SK-N-SH treated with all-trans-retinoic acid at 6 μM for 48 hours (cell line): ENCODE measurements at regions not wholly inside any gene's neighbourhood (a gene's known extent, or its start where the extent isn't known, plus 50 kb on each side); places are given as distances from the start of the nearest gene placed in this dataset.

Experiments used
- ATAC-seq: fragments of 200-7000 bp; cut with Tn5 transposase; 3 replicates; pipeline ENCODE4 v1.9.1; 2020; ENCODE audit warnings: mild to moderate bottlenecking, moderate library complexity
- ARNTL ChIP-seq: fragments of 450-650 bp; formaldehyde crosslinking; IDR thresholded peaks from 2 replicates; pipeline ENCODE4 v1.5.0; 2020; ENCODE audit warnings: low read depth, mild to moderate bottlenecking, moderate library complexity, borderline replicate concordance
- BACH2 ChIP-seq: fragments of 250-450 bp; sonication (Bioruptor Pico); IDR thresholded peaks from 2 replicates; pipeline ENCODE4 v1.9.0; 2021; ENCODE audit warnings: mild to moderate bottlenecking, borderline replicate concordance
- CREB5 ChIP-seq: fragments of 250-450 bp; sonication (Bioruptor Pico); IDR thresholded peaks from 2 replicates; pipeline ENCODE4 v1.5.1; 2020; ENCODE audit warnings: low read depth, mild to moderate bottlenecking, moderate library complexity
- ESRRG ChIP-seq: fragments of 250-450 bp; sonication (Bioruptor Pico); IDR thresholded peaks from 2 replicates; pipeline ENCODE4 v1.6.1; 2021; ENCODE audit warnings: mild to moderate bottlenecking
- GLIS3 ChIP-seq: fragments of 250-450 bp; sonication (Bioruptor Pico); IDR thresholded peaks from 2 replicates; pipeline ENCODE4 v1.5.0; 2020; ENCODE audit warnings: mild to moderate bottlenecking, moderate library complexity
- ISL1 ChIP-seq: fragments of 250-450 bp; sonication (Bioruptor Pico); IDR thresholded peaks from 2 replicates; pipeline ENCODE4 v2.1.2; 2022; ENCODE audit warnings: mild to moderate bottlenecking, moderate library complexity
- POU6F1 ChIP-seq: fragments of 250-450 bp; sonication (Bioruptor Pico); IDR thresholded peaks from 2 replicates; pipeline ENCODE4 v1.8.0; 2021; ENCODE audit warnings: low read depth, mild to moderate bottlenecking, moderate library complexity, borderline replicate concordance
- PPARA ChIP-seq: fragments of 250-450 bp; sonication (Bioruptor Pico); IDR thresholded peaks from 2 replicates; pipeline ENCODE4 v1.5.0; 2020; ENCODE audit warnings: mild to moderate bottlenecking, borderline replicate concordance
- RARB ChIP-seq: fragments of 250-450 bp; sonication (Bioruptor Pico); IDR thresholded peaks from 2 replicates; pipeline ENCODE4 v1.8.0; 2021; ENCODE audit warnings: mild to moderate bottlenecking, moderate library complexity
- SNAI2 ChIP-seq: fragments of 250-450 bp; sonication (Bioruptor Pico); IDR thresholded peaks from 2 replicates; pipeline ENCODE4 v1.5.0; 2020; ENCODE audit warnings: mild to moderate bottlenecking, moderate library complexity
- TCF4 ChIP-seq: fragments of 250-450 bp; sonication (Bioruptor Pico); IDR thresholded peaks from 2 replicates; pipeline ENCODE4 v1.8.0; 2021; ENCODE audit warnings: mild to moderate bottlenecking, moderate library complexity, borderline replicate concordance
- TOX ChIP-seq: fragments of 250-450 bp; sonication (Bioruptor Pico); IDR thresholded peaks from 2 replicates; pipeline ENCODE4 v1.8.0; 2021; ENCODE audit warnings: mild to moderate bottlenecking, moderate library complexity, borderline replicate concordance
- TSHZ2 ChIP-seq: fragments of 250-450 bp; sonication (Bioruptor Pico); IDR thresholded peaks from 2 replicates; pipeline ENCODE4 v1.5.0; 2020; ENCODE audit warnings: mild to moderate bottlenecking, moderate library complexity
- ZC3H10 ChIP-seq: fragments of 250-450 bp; sonication (Bioruptor Pico); IDR thresholded peaks from 2 replicates; pipeline ENCODE4 v1.5.1; 2021; ENCODE audit warnings: mild to moderate bottlenecking, moderate library complexity
- ZFP3 ChIP-seq: fragments of 250-450 bp; sonication (Bioruptor Pico); IDR thresholded peaks from 2 replicates; pipeline ENCODE4 v1.5.0; 2020; ENCODE audit warnings: mild to moderate bottlenecking, moderate library complexity
- ZFP30 ChIP-seq: fragments of 450-650 bp; formaldehyde crosslinking; IDR thresholded peaks from 2 replicates; pipeline ENCODE4 v1.5.0; 2022; ENCODE audit warnings: mild to moderate bottlenecking, moderate library complexity
- ZNF565 ChIP-seq: fragments of 450-650 bp; formaldehyde crosslinking; conservative IDR thresholded peaks from 2 replicates; pipeline ENCODE4 v1.5.0; 2020; ENCODE audit warnings: low read depth, mild to moderate bottlenecking, moderate library complexity
- ZNF70 ChIP-seq: fragments of 450-650 bp; formaldehyde crosslinking; IDR thresholded peaks from 2 replicates; pipeline ENCODE4 v1.5.0; 2020; ENCODE audit warnings: mild to moderate bottlenecking, moderate library complexity
- ZNF8 ChIP-seq: fragments of 450-650 bp; formaldehyde crosslinking; IDR thresholded peaks from 2 replicates; pipeline ENCODE4 v1.5.0; 2020; ENCODE audit warnings: mild to moderate bottlenecking, moderate library complexity
- TF ChIP-seq, protein P1 (sequence below): fragments of 250-450 bp; sonication (Bioruptor Pico); IDR thresholded peaks from 2 replicates; pipeline ENCODE4 v1.5.1; 2021; ENCODE audit warnings: mild to moderate bottlenecking, moderate library complexity
- TF ChIP-seq, protein P2 (sequence below): fragments of 250-450 bp; sonication (Bioruptor Pico); IDR thresholded peaks from 2 replicates; pipeline ENCODE4 v1.8.0; 2020; ENCODE audit warnings: mild to moderate bottlenecking, moderate library complexity, borderline replicate concordance

DNA sequence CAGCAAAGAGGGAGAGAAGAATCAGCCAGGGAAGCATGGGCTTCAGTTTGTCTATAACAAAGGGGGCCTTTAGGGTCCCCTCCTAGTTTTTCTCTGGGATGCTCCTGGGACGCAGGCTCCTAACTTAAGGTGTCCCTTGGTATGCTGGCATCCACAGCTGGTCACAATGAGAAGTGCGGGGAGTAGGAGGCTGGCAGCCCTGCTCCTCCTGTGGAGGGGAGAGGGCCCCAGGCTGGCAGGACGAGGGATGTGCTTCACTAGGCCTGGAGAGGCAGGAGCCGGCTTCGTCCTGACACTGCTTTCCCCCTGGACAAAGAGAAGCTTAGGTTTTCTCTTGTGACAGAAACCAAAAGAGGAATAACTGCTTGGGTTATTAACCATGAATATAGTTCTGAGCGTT is 67.6 kb downstream of the NENF start:
- TF ChIP-seq GLIS3 (no peak), ZNF565 (CRISPR knock-in tag) (no peak), CREB5 (CRISPR knock-in tag) (no peak), ZNF8 (no peak), ARNTL (no peak), ZC3H10 (CRISPR knock-in tag) (no peak), TOX (CRISPR knock-in tag) (no peak), SNAI2 (no peak), ESRRG (no peak), POU6F1 (CRISPR knock-in tag) (no peak), ISL1 (CRISPR knock-in tag) (no peak)
- TF ChIP-seq, protein P1, sequence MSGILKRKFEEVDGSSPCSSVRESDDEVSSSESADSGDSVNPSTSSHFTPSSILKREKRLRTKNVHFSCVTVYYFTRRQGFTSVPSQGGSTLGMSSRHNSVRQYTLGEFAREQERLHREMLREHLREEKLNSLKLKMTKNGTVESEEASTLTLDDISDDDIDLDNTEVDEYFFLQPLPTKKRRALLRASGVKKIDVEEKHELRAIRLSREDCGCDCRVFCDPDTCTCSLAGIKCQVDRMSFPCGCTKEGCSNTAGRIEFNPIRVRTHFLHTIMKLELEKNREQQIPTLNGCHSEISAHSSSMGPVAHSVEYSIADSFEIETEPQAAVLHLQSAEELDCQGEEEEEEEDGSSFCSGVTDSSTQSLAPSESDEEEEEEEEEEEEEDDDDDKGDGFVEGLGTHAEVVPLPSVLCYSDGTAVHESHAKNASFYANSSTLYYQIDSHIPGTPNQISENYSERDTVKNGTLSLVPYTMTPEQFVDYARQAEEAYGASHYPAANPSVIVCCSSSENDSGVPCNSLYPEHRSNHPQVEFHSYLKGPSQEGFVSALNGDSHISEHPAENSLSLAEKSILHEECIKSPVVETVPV: no peak
- no peak for ATAC-seq

DNA sequence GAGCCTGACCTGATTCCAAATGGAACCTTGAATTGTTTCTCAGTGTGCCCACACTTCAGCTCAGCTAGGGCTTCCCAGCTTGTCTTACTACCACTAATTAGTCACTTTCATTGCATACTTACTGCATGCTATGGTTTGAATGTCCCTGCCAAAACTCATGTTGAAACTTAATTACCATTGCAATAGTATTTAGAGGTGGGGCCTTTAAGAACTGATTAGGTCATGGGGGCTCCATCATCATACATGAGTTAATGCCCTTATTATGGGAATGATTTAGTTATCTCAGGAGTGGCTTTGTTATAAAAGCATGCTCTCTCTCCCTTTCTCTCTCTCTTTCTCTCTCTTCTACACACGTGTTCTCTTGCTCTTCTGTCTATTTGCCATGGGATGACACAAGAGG is 68.3 kb downstream of the NENF start:
- TF ChIP-seq CREB5 (CRISPR knock-in tag) (no peak), TSHZ2 (CRISPR knock-in tag) (no peak), ZFP30 (CRISPR knock-in tag) (no peak), TOX (CRISPR knock-in tag) (no peak), ESRRG (no peak), RARB (CRISPR knock-in tag) (no peak), ZFP3 (CRISPR knock-in tag) (no peak), ZNF70 (CRISPR knock-in tag) (no peak), ISL1 (CRISPR knock-in tag) (no peak), GLIS3 (no peak), SNAI2 (no peak), BACH2 (CRISPR knock-in tag) (no peak), TCF4 (CRISPR knock-in tag) (no peak), ZC3H10 (CRISPR knock-in tag) (no peak), ZNF565 (CRISPR knock-in tag) (no peak), PPARA (CRISPR knock-in tag) (no peak)
- TF ChIP-seq, protein P1: no peak
- TF ChIP-seq, protein P2, sequence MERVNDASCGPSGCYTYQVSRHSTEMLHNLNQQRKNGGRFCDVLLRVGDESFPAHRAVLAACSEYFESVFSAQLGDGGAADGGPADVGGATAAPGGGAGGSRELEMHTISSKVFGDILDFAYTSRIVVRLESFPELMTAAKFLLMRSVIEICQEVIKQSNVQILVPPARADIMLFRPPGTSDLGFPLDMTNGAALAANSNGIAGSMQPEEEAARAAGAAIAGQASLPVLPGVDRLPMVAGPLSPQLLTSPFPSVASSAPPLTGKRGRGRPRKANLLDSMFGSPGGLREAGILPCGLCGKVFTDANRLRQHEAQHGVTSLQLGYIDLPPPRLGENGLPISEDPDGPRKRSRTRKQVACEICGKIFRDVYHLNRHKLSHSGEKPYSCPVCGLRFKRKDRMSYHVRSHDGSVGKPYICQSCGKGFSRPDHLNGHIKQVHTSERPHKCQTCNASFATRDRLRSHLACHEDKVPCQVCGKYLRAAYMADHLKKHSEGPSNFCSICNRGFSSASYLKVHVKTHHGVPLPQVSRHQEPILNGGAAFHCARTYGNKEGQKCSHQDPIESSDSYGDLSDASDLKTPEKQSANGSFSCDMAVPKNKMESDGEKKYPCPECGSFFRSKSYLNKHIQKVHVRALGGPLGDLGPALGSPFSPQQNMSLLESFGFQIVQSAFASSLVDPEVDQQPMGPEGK (CRISPR knock-in tag): no peak
- no peak for ATAC-seq
